Osteocyte (in vitro differentiated cells): ENCODE measurements at regions not wholly inside any gene's neighbourhood (a gene's known extent, or its start where the extent isn't known, plus 50 kb on each side); places are given as distances from the start of the nearest gene placed in this dataset.

Experiments
- DNase-seq: peaks from one replicate; pipeline ENCODE4 v3.0.0; 2021; ENCODE audit warnings: mixed read lengths; ENCODE audit not compliant: unreplicated experiment; ENCODE audit errors: extremely low spot score
- H3K27ac Mint-ChIP-seq: one replicate; pipeline ENCODE4 v1.8.0; 2021; ENCODE audit warnings: mild to moderate bottlenecking, mixed read lengths; ENCODE audit not compliant: unreplicated experiment
- H3K27me3 Mint-ChIP-seq: one replicate; pipeline ENCODE4 v1.8.0; 2021; ENCODE audit warnings: mixed read lengths; ENCODE audit not compliant: unreplicated experiment
- H3K36me3 Mint-ChIP-seq: one replicate; pipeline ENCODE4 v1.8.0; 2021; ENCODE audit warnings: mixed read lengths; ENCODE audit not compliant: unreplicated experiment
- H3K4me1 Mint-ChIP-seq: one replicate; pipeline ENCODE4 v1.8.0; 2021; ENCODE audit warnings: mixed read lengths; ENCODE audit not compliant: unreplicated experiment
- H3K4me3 Mint-ChIP-seq: one replicate; pipeline ENCODE4 v1.8.0; 2021; ENCODE audit warnings: mild to moderate bottlenecking, moderate library complexity, mixed read lengths; ENCODE audit not compliant: unreplicated experiment
- H3K9me3 Mint-ChIP-seq: one replicate; pipeline ENCODE4 v1.8.0; 2021; ENCODE audit warnings: mixed read lengths; ENCODE audit not compliant: unreplicated experiment
- CTCF ChIP-seq: fragments of 200-600 bp; sonication (generic); IDR thresholded peaks from 2 replicates; pipeline ENCODE4 v1.5.0; 2021; ENCODE audit warnings: antibody characterized with exemption, mild to moderate bottlenecking, moderate library complexity

- no peak for DNase-seq
- Mint-ChIP-seq H3K27me3 (peaks cover 7% of the 10 kb centered on the region), H3K4me1 (no peaks in the 10 kb centered on the region), H3K27ac (no peak overlapping the region), H3K4me3 (no peak overlapping the region), H3K36me3 (no peaks in the 10 kb centered on the region), H3K9me3 (peaks cover 5% of the 10 kb centered on the region)
- TF ChIP-seq CTCF: no peak
Observed at GRCh38 chr18:28666216-28666615, 489.3 kb upstream of the CDH2 start.

GRCh38 chr18:28657961-28658360 is 481.0 kb upstream of the CDH2 start:
- Mint-ChIP-seq H3K4me1 (no peaks in the 10 kb centered on the region), H3K4me3 (no peak overlapping the region), H3K27ac (no peak overlapping the region), H3K27me3 (peaks cover 3% of the 10 kb centered on the region), H3K36me3 (no peaks in the 10 kb centered on the region), H3K9me3 (no peaks in the 10 kb centered on the region)
- no peak for TF ChIP-seq CTCF
- DNase-seq: no peak

GRCh38 chr18:28652654-28653053 is 475.7 kb upstream of the CDH2 start:
- H3K4me3 Mint-ChIP-seq: no peak overlapping the region
- no peak for DNase-seq
- TF ChIP-seq CTCF: no peak
- H3K27ac Mint-ChIP-seq: no peak overlapping the region
- H3K36me3 Mint-ChIP-seq: no peaks in the 10 kb centered on the region
- H3K27me3 Mint-ChIP-seq: no peaks in the 10 kb centered on the region
- peaks cover 5% of the 10 kb centered on the region for H3K4me1 Mint-ChIP-seq
- no peaks in the 10 kb centered on the region for H3K9me3 Mint-ChIP-seq

GRCh38 chr18:28651298-28651697 is 474.4 kb upstream of the CDH2 start:
- H3K4me1 Mint-ChIP-seq: peaks cover 5% of the 10 kb centered on the region
- H3K36me3 Mint-ChIP-seq: no peaks in the 10 kb centered on the region
- no peak overlapping the region for H3K27ac Mint-ChIP-seq

GRCh38 chr18:28650860-28651259 is 473.9 kb upstream of the CDH2 start:
- H3K36me3 Mint-ChIP-seq: no peaks in the 10 kb centered on the region
- H3K27ac Mint-ChIP-seq: no peak overlapping the region
- DNase-seq: no peak
- H3K4me3 Mint-ChIP-seq: no peak overlapping the region
- no peaks in the 10 kb centered on the region for H3K9me3 Mint-ChIP-seq
- H3K27me3 Mint-ChIP-seq: peaks cover 2% of the 10 kb centered on the region
- peaks cover 5% of the 10 kb centered on the region for H3K4me1 Mint-ChIP-seq
- TF ChIP-seq CTCF: no peak

More at GRCh38 chr18:28651298-28651697, 474.4 kb upstream of the CDH2 start:
- Mint-ChIP-seq H3K9me3 (no peaks in the 10 kb centered on the region), H3K27me3 (peaks cover 2% of the 10 kb centered on the region), H3K4me3 (no peak overlapping the region)
- no peak for DNase-seq
- no peak for TF ChIP-seq CTCF
